Liver (tissue), 8 donors: ENCODE measurements at regions not wholly inside any gene's neighbourhood (a gene's known extent, or its start where the extent isn't known, plus 50 kb on each side); places are given as distances from the start of the nearest gene placed in this dataset.

Source experiments
- DNase-seq: peaks from one replicate; pipeline ENCODE4 v3.0.0-alpha.2; 2017; ENCODE audit warnings: low spot score
- H3K27ac ChIP-seq, 2 donors: one replicate each; pipeline ENCODE4 v1.7.0; 2013; ENCODE audit warnings: inconsistent platforms in 2 of 2, low read length in 2 of 2, control low read depth in 1 of 2, low read depth in 1 of 2, mild to moderate bottlenecking in 1 of 2
- H3K27me3 ChIP-seq, 4 donors: one replicate each; pipeline versions ENCODE4 v1.6.1 to v1.7.0; 2013; ENCODE audit warnings: low read length in 3 of 4, inconsistent platforms in 1 of 4, mild to moderate bottlenecking in 1 of 4, moderate library complexity in 1 of 4; ENCODE audit not compliant: control insufficient read depth in 4 of 4, insufficient read depth in 4 of 4
- H3K36me3 ChIP-seq, 4 donors: one replicate each; pipeline versions ENCODE4 v1.6.1 to v1.7.0; 2013; ENCODE audit warnings: low read length in 3 of 4, mild to moderate bottlenecking in 3 of 4, low read depth in 1 of 4, moderate library complexity in 1 of 4; ENCODE audit not compliant: control insufficient read depth in 4 of 4, insufficient read depth in 3 of 4
- H3K4me1 ChIP-seq, 4 donors: one replicate each; pipeline versions ENCODE4 v1.6.1 to v1.7.0; 2013; ENCODE audit warnings: low read length in 3 of 4, mild to moderate bottlenecking in 3 of 4, moderate library complexity in 1 of 4; ENCODE audit not compliant: control insufficient read depth in 4 of 4, insufficient read depth in 4 of 4
- H3K4me3 ChIP-seq, 3 donors: one replicate each; pipeline versions ENCODE4 v1.6.1 to v1.7.0; 2013; ENCODE audit warnings: low read length in 3 of 3, control low read depth in 1 of 3, low read depth in 1 of 3, mild to moderate bottlenecking in 1 of 3
- H3K9ac ChIP-seq, 2 donors: one replicate each; pipeline ENCODE4 v1.7.0; 2013; ENCODE audit warnings: low read length in 2 of 2, mild to moderate bottlenecking in 2 of 2, moderate library complexity in 2 of 2, control low read depth in 1 of 2, low read depth in 1 of 2
- H3K9me3 ChIP-seq, 4 donors: one replicate each; pipeline versions ENCODE4 v1.6.1 to v1.7.0; 2013; ENCODE audit warnings: low read length in 3 of 4; ENCODE audit not compliant: control insufficient read depth in 4 of 4
- EGR1 ChIP-seq, 2 donors: IDR thresholded peaks; 2 replicates each; pipeline ENCODE4 v1.6.1; 2016 to 2018; ENCODE audit warnings: antibody characterized with exemption in 2 of 2, low read depth in 2 of 2
- FOXA1 ChIP-seq: IDR thresholded peaks from 2 replicates; pipeline ENCODE4 v1.6.1; 2016; ENCODE audit warnings: antibody characterized with exemption
- FOXA2 ChIP-seq: IDR thresholded peaks from 2 replicates; pipeline ENCODE4 v1.6.1; 2016; ENCODE audit warnings: antibody characterized with exemption
- GABPA ChIP-seq, 2 donors: IDR thresholded peaks in 1 of 2; conservative IDR thresholded peaks in 1 of 2; 2 replicates each; pipeline ENCODE4 v1.6.1; 2016; ENCODE audit warnings: antibody characterized with exemption in 2 of 2, mild to moderate bottlenecking in 1 of 2, moderate library complexity in 1 of 2
- HNF4A ChIP-seq, 2 donors: conservative IDR thresholded peaks; 2 replicates each; pipeline ENCODE4 v1.6.1; 2016; ENCODE audit warnings: antibody characterized with exemption in 2 of 2, mild to moderate bottlenecking in 2 of 2
- HNF4G ChIP-seq: IDR thresholded peaks from 2 replicates; pipeline ENCODE4 v1.6.1; 2016; ENCODE audit warnings: antibody characterized with exemption
- JUND ChIP-seq, 2 donors: IDR thresholded peaks; 2 replicates each; pipeline ENCODE4 v1.6.1; 2016; ENCODE audit warnings: antibody characterized with exemption in 2 of 2
- NR2F2 ChIP-seq: IDR thresholded peaks from 2 replicates; pipeline ENCODE4 v1.6.1; 2016; ENCODE audit warnings: antibody characterized with exemption
- RAD21 ChIP-seq, 2 donors: IDR thresholded peaks; 2 replicates each; pipeline ENCODE4 v1.6.1; 2016; ENCODE audit warnings: antibody characterized with exemption in 2 of 2, mild to moderate bottlenecking in 2 of 2
- RXRA ChIP-seq, 2 donors: IDR thresholded peaks; 2 replicates each; pipeline ENCODE4 v1.6.1; 2017 to 2018; ENCODE audit warnings: antibody characterized with exemption in 2 of 2, mild to moderate bottlenecking in 1 of 2
- SP1 ChIP-seq: IDR thresholded peaks from 2 replicates; pipeline ENCODE4 v1.6.1; 2018; ENCODE audit warnings: antibody characterized with exemption, mild to moderate bottlenecking
- TAF1 ChIP-seq: conservative IDR thresholded peaks from 2 replicates; pipeline ENCODE4 v1.6.1; 2016; ENCODE audit warnings: antibody characterized with exemption, mild to moderate bottlenecking
- YY1 ChIP-seq: IDR thresholded peaks from 2 replicates; pipeline ENCODE4 v1.6.1; 2016; ENCODE audit warnings: antibody characterized with exemption, mild to moderate bottlenecking
- WGBS: extraction: QIAGEN DNeasy Blood & Tissue Kit; methylation state at CpG from one replicate; pipeline ENCODE4 v1.1.7; 2013; 5-methylcytosine and 5-hydroxymethylcytosine counted together
- TF ChIP-seq, protein P1 (sequence below): IDR thresholded peaks from 2 replicates; pipeline ENCODE4 v1.6.1; 2016; ENCODE audit warnings: antibody characterized with exemption, mild to moderate bottlenecking
- TF ChIP-seq, protein P2 (sequence below): IDR thresholded peaks from 2 replicates; pipeline ENCODE4 v1.6.1; 2016; ENCODE audit warnings: antibody characterized with exemption
- TF ChIP-seq, protein P3 (sequence below): fragments of 150-350 bp; IDR thresholded peaks from 2 replicates; pipeline ENCODE4 v1.5.1; 2017; ENCODE audit warnings: improper control_type of control experiment, low read depth, low read length; ENCODE audit not compliant: missing input control
- TF ChIP-seq, protein P4 (sequence below): IDR thresholded peaks from 2 replicates; pipeline ENCODE4 v1.6.1; 2016; ENCODE audit warnings: antibody characterized with exemption
- TF ChIP-seq, protein P5 (sequence below): IDR thresholded peaks from 2 replicates; pipeline ENCODE4 v1.6.1; 2016; ENCODE audit warnings: antibody characterized with exemption
- donor health status: healthy.
- donor health status: healthy.
- donor health status: healthy.
- donor health status: healthy.
- donor health status: healthy.

DNA sequence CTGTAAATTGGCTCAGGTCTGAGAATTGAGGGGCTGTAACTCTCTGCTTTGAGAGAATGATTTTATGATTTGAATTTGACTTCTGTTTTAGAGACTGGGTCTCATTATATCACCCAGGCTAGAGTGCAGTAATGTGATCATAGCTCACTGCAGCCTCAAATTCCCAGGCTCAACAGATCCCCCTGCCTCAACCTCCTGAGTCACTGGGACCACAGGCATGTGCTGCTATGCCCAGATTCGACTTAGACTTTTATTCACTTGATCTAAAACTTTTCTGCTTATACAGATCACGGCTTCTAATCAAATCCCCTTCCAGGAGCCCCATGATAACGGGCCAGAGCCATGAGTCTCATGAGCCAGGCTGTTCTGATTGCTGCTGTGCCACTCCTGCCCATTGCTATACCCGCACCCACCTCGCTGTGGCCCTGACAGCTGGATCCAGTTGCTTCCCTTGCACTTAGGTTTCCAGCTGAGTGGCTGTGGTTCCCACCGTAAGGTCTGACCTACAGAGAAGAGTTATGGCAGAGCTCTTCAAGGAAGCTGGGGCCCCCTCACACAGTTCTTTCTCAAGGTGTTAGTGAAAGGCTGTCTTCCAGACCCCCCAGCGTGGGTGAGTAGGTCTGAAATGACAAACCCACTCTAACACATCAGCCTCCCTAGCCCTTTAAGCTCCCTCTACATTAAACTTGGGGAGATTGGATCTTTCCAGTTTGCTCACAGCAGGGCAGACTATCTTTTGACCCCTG, 251.2 kb upstream of the SGCG start:
- H3K27ac ChIP-seq, result no peak overlapping the region
- no peak overlapping the region for H3K9ac ChIP-seq
- WGBS, result 66% methylated on average over 7 of the region's 7 CpGs
- no peaks in the 10 kb centered on the region for H3K4me1 ChIP-seq
- DNase-seq, result no peak
- no peak overlapping the region for H3K4me3 ChIP-seq
- H3K36me3 ChIP-seq, result no peaks in the 10 kb centered on the region
- TF ChIP-seq YY1 (no peak), JUND (IDR thresholded peaks at IDR 0.05) (no peak), EGR1 (IDR thresholded peaks at IDR 0.05; ENCODE audit: low read depth in 2 of 2) (no peak), FOXA1 (no peak), HNF4A (conservative IDR thresholded peaks at IDR 0.05) (no peak), FOXA2 (no peak), HNF4G (no peak), GABPA (IDR thresholded peaks at IDR 0.05 in 1 of 2, conservative IDR thresholded peaks at IDR 0.05 in 1 of 2) (no peak), NR2F2 (no peak), TAF1 (no peak), SP1 (no peak), RAD21 (IDR thresholded peaks at IDR 0.05) (no peak), RXRA (IDR thresholded peaks at IDR 0.05) (no peak)
- TF ChIP-seq, protein P1, sequence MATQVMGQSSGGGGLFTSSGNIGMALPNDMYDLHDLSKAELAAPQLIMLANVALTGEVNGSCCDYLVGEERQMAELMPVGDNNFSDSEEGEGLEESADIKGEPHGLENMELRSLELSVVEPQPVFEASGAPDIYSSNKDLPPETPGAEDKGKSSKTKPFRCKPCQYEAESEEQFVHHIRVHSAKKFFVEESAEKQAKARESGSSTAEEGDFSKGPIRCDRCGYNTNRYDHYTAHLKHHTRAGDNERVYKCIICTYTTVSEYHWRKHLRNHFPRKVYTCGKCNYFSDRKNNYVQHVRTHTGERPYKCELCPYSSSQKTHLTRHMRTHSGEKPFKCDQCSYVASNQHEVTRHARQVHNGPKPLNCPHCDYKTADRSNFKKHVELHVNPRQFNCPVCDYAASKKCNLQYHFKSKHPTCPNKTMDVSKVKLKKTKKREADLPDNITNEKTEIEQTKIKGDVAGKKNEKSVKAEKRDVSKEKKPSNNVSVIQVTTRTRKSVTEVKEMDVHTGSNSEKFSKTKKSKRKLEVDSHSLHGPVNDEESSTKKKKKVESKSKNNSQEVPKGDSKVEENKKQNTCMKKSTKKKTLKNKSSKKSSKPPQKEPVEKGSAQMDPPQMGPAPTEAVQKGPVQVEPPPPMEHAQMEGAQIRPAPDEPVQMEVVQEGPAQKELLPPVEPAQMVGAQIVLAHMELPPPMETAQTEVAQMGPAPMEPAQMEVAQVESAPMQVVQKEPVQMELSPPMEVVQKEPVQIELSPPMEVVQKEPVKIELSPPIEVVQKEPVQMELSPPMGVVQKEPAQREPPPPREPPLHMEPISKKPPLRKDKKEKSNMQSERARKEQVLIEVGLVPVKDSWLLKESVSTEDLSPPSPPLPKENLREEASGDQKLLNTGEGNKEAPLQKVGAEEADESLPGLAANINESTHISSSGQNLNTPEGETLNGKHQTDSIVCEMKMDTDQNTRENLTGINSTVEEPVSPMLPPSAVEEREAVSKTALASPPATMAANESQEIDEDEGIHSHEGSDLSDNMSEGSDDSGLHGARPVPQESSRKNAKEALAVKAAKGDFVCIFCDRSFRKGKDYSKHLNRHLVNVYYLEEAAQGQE, result no peak
- TF ChIP-seq, protein P2, sequence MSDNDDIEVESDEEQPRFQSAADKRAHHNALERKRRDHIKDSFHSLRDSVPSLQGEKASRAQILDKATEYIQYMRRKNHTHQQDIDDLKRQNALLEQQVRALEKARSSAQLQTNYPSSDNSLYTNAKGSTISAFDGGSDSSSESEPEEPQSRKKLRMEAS, result no peak
- TF ChIP-seq, protein P3, sequence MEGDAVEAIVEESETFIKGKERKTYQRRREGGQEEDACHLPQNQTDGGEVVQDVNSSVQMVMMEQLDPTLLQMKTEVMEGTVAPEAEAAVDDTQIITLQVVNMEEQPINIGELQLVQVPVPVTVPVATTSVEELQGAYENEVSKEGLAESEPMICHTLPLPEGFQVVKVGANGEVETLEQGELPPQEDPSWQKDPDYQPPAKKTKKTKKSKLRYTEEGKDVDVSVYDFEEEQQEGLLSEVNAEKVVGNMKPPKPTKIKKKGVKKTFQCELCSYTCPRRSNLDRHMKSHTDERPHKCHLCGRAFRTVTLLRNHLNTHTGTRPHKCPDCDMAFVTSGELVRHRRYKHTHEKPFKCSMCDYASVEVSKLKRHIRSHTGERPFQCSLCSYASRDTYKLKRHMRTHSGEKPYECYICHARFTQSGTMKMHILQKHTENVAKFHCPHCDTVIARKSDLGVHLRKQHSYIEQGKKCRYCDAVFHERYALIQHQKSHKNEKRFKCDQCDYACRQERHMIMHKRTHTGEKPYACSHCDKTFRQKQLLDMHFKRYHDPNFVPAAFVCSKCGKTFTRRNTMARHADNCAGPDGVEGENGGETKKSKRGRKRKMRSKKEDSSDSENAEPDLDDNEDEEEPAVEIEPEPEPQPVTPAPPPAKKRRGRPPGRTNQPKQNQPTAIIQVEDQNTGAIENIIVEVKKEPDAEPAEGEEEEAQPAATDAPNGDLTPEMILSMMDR, result no peak
- TF ChIP-seq, protein P4, sequence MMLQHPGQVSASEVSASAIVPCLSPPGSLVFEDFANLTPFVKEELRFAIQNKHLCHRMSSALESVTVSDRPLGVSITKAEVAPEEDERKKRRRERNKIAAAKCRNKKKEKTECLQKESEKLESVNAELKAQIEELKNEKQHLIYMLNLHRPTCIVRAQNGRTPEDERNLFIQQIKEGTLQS, result no peak
- TF ChIP-seq, protein P5, sequence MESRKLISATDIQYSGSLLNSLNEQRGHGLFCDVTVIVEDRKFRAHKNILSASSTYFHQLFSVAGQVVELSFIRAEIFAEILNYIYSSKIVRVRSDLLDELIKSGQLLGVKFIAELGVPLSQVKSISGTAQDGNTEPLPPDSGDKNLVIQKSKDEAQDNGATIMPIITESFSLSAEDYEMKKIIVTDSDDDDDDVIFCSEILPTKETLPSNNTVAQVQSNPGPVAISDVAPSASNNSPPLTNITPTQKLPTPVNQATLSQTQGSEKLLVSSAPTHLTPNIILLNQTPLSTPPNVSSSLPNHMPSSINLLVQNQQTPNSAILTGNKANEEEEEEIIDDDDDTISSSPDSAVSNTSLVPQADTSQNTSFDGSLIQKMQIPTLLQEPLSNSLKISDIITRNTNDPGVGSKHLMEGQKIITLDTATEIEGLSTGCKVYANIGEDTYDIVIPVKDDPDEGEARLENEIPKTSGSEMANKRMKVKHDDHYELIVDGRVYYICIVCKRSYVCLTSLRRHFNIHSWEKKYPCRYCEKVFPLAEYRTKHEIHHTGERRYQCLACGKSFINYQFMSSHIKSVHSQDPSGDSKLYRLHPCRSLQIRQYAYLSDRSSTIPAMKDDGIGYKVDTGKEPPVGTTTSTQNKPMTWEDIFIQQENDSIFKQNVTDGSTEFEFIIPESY, result no peak
- peaks cover 0 to 5% (median 0%) of the 10 kb centered on the region in 4 donors for H3K9me3 ChIP-seq
- H3K27me3 ChIP-seq, result no peaks in the 10 kb centered on the region
